Right lung (tissue), 2 donors: ENCODE measurements at regions not wholly inside any gene's neighbourhood (a gene's known extent, or its start where the extent isn't known, plus 50 kb on each side); places are given as distances from the start of the nearest gene placed in this dataset.

Experiments used
- DNase-seq, 2 donors: peaks; one replicate each; pipeline ENCODE4 v3.0.0-alpha.2; 2013

DNA sequence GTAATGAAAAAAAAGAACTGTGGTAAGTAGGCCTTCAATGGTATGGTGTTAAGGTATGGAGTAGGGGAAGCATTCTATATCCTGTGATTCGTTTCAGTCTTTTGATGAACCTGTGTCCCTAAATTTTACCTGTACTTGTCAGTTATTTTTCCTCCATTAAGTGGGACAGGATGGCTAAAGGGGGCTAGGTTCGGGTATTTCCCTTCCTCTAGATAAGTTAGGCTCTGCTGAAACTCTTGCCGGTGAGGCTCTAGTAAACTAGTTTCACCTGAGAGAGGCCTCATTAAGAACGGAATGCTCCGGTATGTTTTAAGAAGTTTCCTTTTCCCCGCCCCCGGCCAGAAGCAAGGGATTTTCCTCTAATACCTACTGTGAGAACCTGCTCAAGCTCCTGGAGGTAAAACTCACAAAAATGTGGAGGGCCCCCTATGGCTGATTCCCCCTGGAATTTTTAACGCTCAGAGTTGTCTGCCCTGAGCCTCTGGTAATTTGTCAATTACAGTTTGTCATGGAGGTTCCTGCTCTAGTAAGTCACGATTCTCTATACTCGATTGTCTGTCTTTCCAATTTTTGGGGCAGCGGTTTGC, 87.7 kb downstream of the MACIR start:
- no peak for DNase-seq

DNA sequence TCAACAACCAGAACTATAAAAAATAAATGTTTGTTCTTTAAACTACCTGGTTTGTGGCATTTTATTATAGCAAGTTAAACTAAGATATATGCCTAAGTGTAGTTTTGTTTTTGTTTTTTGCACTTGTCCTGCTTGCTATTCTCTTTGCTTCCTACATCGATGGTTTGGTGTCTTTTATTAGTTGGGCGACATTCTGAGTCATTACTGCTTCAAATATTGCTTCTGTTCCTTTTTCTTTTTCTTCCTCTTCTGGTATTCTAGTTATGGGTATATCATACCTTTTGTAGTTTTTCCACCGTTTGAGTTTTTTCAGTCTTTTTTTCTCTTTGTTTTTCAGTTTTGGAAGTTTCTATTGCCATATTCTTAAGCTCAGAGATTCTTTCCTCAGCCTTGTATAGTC, 86.9 kb downstream of the MACIR start:
- no peak for DNase-seq

DNA sequence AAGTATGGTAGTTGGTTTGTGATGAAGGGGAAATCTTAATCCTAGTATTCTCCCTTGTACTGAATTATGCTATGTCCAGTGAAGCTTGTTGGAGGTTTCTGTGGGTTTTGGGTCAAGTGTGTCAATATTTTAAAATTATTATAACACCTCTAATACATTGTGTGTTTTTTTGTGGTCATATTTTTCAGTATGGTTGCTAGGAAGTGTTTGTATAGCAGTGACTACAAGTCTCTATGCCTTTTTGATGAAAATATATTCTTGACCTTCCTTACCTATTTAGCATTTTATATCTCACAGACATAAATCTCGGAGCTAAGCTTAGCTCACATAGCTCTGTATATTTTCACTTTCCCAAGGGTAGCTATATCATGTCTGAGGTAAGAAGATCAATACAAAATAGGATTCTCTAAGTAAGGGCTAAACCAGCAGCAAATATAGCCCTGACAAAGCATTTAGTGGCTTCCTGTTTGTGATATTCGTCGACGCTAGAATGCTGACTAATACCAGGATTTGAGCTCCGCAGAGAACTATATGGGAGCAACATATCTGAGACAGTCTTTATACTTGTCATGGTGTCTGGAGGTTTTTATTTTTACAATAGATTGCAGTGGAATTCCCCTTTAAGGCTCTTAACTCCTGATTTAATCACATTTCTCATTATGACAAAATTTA, 82.3 kb downstream of the MACIR start:
- DNase-seq, result no peak

DNA sequence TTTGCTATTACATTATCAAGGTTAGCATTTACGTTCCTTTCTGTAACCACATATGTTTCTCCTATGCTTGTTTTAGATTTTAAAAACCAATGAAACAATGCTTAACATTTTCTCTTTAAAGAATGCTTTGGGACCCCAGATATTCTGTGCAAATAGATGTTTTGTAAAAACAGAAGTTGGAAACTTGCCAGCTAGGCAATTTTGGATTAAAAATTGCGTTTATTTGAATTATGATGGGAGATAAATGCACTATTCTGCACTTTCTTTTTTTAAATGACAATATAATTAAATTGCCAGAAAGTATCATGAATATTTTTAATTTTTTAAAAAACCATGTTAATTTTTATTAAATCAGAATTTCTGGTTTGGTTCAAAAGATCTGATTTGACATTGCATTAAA, 81.6 kb downstream of the MACIR start:
- DNase-seq, result no peak

DNA sequence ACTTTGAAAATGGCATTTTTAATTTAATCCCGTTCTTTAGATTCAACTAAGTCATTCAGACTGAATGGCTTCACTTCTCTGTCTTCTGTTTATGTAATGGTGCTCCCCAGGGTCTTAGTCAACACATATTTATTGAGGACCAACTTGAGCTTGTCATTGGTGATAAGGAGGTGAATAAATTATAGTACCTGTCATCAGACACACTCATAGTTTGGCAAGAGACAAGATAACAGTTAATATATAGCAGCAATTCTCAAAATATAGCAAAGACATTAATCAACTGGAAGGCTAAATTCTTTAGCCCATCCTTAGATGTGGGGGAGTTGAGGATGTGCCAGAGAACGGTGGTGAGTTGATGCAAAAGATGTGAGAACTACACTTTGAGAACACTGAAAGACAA, 78.4 kb downstream of the MACIR start:
- DNase-seq, result no peak

DNA sequence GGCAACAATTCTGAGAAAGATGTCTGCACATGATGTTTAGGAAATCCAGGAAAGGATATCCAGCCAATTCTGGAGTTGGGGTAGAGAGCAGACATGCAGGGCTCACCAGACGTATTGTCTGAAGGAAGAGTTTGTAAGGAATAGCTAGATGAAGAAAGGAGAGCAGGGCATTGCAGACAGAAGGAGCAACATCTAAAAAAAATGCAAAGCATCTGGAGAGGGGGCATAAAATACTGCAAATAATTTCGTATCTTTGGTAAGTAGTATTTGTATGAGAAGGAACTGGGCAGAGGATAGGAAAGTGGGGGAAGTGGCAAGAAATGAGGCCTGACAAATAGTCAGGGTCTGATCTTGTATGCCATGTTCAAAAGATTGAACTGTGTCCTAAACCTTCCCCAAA, 74.8 kb downstream of the MACIR start:
- no peak for DNase-seq

DNA sequence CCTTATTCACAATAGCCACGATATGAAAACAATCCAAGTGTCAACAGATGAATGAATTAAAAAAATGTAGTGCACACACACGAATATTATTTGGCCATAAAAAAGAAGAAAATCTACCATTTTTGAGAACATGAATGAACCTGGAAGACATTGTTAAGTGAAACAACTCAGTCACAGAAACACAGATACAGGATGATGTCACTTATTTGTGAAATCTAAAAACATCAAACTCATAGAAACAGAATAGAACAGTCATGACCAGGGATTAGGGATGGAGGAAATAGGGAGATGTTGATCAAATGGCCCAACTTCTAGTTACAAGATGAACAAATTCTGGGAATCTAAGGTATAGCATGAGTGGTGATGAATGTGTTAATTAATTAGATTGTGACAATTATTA, 72.3 kb downstream of the MACIR start:
- DNase-seq, result no peak
